Amygdala (tissue), 56 donors: ENCODE measurements at regions not wholly inside any gene's neighbourhood (a gene's known extent, or its start where the extent isn't known, plus 50 kb on each side); places are given as distances from the start of the nearest gene placed in this dataset.
"Not testable (repeated sequence)": the region's sequence is repeated elsewhere in the genome, so short reads cannot be mapped to it uniquely, and the experiment has no call there.

ENCODE experiments used
- DNase-seq, 56 donors: peaks; one replicate each; lab custom pipeline; 2025; lab: John Stamatoyannopoulos, UW

DNA sequence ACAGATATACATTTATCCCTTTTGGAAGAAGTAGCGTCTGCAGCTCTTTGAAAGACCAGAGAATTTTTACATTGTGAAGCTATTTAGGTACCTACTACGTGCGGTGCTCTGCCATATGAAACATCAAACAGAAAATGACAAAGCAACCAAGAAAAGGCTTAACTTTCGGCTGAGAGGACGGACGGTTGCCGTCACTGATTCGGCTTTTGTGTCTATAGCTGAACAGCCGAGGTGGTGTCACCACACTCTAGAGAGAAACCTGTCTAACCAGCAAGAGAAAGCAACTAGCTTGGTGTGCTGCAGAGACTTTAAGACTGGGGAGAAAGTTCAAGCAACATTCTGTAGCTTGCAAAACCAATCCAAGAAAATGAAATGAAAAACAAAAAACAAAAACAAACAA is 145.5 kb downstream of the SHOX start:
- no peak for DNase-seq

DNA sequence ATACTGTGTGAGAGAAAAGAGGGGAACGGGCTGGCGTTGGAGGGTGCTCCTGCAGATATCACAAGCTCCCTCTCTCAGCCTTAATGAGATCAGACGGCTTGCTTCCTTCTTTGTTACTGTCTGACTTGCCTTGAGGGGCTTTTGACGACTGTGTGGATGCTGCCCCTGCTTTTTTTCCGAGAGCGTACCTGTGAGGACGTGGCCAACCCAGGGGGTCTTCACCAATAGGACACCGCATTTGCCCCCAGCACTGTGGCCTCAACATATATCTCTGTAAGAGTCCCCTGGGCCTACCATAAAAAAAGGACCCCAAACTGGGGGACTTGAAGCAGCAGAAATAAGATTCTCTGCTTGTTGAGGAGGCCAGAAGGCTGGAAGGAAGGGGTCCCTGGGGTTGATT is 143.9 kb downstream of the SHOX start:
- DNase-seq = no peak

- no peak for DNase-seq
Measured at GRCh38 chrX:773292-774025, 142.9 kb downstream of the SHOX start.

- DNase-seq = no peak
Measured at GRCh38 chrX:771536-771935, 140.9 kb downstream of the SHOX start.

- DNase-seq = no peak
Measured at GRCh38 chrX:769796-770195, 139.2 kb downstream of the SHOX start.

- no peak for DNase-seq
Measured at GRCh38 chrX:768596-768995, 138.0 kb downstream of the SHOX start.

DNA sequence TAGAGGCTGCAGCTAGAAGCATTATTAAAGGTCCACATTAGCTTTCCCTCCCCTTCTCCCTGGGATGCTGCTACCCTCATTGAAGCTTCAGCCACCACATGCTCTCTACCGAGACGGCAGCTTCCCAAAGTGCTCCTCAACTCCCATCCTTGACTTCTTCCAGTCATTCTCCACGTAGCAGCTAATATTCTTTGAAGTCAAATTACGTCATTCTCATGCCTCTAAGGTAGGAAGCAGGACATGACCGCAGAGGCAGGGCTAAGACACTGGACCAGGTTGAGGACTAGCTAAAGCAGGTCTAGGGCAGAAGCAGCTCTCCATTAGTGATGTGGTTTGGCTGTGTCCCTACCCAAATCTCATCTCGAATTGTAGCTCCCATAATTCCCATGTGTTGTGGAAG is 128.3 kb downstream of the SHOX start:
- DNase-seq = no peak

DNA sequence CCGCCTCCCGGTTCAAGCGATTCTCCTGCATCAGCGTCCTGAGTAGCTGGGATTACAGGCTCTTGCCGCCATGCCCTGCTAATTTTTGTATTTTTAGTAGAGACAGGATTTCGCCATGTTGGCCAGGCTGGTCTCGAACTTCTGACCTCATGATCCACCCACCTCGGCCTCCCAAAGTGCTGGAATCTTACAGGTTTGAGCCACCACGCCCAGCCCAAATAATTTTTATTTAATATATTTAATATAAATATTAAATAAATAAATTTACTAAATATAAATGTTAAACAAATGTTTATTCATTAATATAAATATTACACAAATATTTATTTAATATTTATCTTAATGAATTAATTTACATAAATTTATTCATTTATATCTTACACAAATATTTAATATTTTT is 120.2 kb downstream of the SHOX start:
- DNase-seq = no peak

GRCh38 chrX:750263-750662 is 119.7 kb downstream of the SHOX start:
- DNase-seq = no peak

DNA sequence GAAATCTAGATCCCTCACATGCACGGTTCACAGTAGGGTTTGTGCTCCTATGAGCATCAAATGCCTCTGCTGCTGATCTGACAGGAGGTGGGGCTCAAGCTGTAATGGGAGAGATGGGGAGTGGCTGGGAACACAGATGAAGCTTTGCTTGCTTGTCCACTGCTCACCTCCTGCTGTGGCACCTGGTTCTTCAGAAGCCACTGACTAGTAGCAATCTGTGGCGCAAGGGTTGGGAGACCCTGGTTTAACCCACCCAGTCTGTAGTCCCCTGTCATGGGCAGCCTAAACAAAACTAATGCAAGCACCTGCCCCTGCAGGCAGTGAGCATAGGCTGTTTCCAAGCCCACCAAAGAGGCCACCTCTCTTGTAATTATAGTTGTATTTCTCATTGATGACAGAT is 116.6 kb downstream of the SHOX start:
- no peak for DNase-seq

- no peak for DNase-seq
Measured at GRCh38 chrX:739611-740010, 109.0 kb downstream of the SHOX start.

DNA sequence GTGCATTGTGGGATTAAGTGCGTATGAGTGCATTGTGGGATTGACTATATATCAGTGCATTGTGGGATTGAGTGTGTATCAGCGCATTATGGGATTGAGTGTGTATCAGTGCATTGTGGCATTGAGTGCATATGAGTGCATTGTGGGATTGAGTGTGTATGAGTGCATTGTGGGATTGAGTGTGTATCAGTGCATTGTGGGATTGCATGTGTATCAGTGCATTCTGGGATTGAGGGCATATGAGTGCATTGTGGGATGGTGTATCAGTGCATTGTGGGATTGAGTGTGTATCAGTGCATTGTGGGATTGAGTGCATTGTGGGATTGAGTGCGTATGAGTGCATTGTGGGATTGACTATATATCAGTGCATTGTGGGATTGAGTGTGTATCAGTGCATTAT is 106.4 kb downstream of the SHOX start:
- not testable (repeated sequence) for DNase-seq

GRCh38 chrX:734362-734761 is 103.8 kb downstream of the SHOX start:
- DNase-seq = no peak

- no peak for DNase-seq
Measured at GRCh38 chrX:733961-734360, 103.4 kb downstream of the SHOX start.

- no peak for DNase-seq
Measured at GRCh38 chrX:729583-730409, 99.2 kb downstream of the SHOX start.

GRCh38 chrX:729101-729500 is 98.5 kb downstream of the SHOX start:
- DNase-seq = not testable (repeated sequence)

DNA sequence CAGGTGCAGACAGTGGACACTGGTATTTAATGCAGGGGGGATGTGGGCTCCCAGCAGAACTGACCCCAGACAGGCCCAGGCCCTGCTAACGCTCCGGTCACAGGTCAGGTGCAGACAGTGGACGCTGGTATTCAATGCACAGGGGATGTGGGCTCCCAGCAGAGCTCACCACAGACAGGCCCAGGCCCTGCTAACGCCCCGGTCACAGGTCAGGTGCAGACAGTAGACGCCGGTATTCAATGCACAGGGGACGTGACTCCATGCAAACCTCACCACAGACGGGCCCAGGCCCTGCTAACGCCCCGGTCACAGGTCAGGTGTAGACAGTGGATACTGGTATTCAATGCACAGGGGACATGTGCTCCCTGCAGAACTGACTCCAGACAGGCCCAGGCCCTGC is 98.0 kb downstream of the SHOX start:
- not testable (repeated sequence) for DNase-seq

DNA sequence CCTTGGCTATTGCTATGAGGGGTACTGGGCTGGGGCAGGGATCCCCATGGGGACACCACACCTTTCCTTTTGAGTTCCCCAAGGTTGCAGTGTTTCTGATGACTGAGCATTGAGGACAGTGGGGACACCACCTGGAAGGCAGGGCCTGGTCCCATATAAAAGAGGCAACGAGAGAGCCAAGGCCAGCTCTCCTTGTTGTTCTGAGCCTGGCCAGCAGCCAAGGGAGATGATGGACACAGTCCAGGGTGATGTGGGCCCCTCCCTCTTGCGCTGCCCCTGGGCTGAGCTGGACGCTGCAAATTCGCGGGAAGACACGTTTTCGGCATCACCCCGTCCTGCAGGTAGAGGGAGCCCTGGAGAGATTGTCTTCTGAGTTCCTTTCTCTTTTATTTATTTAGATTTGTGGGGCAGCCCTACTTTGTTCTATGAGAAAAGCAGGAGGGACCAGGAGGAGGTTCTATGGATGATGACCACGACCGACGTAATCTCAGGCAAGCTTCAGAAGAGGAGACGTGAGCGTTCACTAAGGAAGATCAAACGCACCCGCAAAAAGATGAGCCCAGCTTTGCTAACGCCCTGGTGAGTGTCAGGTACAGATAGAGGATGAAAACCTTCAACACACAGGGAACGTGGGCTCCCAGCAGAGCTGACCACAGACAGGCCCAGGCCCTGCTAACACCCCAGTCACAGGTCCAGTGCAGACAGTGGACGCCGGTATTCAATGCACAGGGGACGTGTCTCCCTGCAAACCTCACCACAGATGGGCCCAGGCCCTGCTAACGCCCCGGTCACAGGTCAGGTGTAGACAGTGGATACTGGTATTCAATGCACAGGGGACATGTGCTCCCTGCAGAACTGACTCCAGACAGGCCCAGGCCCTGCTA is 97.4 kb downstream of the SHOX start:
- DNase-seq = no peak

DNA sequence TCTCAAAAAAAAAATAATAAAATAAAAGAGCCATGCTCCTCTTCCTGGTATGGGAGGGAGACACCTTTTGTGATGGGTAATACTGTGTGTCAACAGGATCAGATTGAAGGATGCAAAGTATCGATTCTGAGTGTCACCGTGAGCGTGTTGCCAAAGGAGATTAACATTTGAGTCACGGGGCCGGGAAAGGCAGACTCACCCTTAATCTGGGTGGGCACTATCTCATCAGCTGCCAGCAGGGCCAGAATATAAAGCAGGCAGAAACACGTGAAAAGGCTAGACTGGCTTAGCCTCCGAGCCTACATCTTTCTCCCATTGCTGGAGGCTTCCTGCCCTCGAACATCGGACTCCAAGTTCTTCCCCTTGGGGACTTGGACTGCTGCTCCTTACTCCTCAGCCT is 95.4 kb downstream of the SHOX start:
- no peak for DNase-seq

- no peak for DNase-seq
Measured at GRCh38 chrX:724256-724655, 93.7 kb downstream of the SHOX start.

DNA sequence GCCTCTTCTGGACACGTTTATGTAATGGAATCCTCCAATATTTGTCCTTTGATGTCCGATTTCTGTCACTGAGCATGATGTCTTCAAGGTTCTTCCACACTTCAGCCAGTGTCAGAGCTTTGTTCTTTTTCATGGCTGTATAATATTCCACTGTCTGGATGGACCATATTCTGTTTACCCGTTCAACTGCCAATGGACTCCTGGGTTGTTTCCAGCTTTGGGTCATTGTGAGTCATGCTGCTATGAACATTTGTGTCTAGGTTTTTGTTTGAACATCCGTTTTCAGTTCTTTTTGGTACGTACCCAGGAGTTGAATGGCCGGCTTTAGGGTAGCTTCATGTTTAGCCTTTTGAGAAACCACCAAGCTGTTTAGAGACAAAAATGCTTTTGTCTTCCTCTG is 93.2 kb downstream of the SHOX start:
- no peak for DNase-seq
